Sciatic nerve (tissue), 2 donors: ENCODE measurements at regions not wholly inside any gene's neighbourhood (a gene's known extent, or its start where the extent isn't known, plus 50 kb on each side); places are given as distances from the start of the nearest gene placed in this dataset.
"Not testable (repeated sequence)": the region's sequence is repeated elsewhere in the genome, so short reads cannot be mapped to it uniquely, and the experiment has no call there.

ENCODE experiments used
- ATAC-seq: fragments of 200-7000 bp; cut with Tn5 transposase; one replicate; pipeline ENCODE4 v1.9.1; 2020; ENCODE audit warnings: mild to moderate bottlenecking, moderate library complexity
- DNase-seq: peaks from one replicate; pipeline ENCODE4 v3.0.0-alpha.2; 2020; ENCODE audit warnings: low spot score
- intact Hi-C: fragments of 100-400 bp; cut with DNase I; formaldehyde crosslinking; loops from one replicate; pipeline ENCODE4 v1.14.2; 2022
- donor health status: DM: no; HTN: no; CAD: no.
- donor health status: DM: no; HTN: no; CAD: no.

- intact Hi-C loops, result no loop called here
- no peak for ATAC-seq
These were observed 947.2 kb upstream of the ARRDC3 start for GRCh38 chr5:92330365-92330764.

GRCh38 chr5:92329759-92330158 lies 946.6 kb upstream of the ARRDC3 start:
- DNase-seq (no peak), ATAC-seq (no peak)
- intact Hi-C loops, result no loop called here

More at GRCh38 chr5:92330365-92330764, 947.2 kb upstream of the ARRDC3 start:
- no peak for DNase-seq

DNA sequence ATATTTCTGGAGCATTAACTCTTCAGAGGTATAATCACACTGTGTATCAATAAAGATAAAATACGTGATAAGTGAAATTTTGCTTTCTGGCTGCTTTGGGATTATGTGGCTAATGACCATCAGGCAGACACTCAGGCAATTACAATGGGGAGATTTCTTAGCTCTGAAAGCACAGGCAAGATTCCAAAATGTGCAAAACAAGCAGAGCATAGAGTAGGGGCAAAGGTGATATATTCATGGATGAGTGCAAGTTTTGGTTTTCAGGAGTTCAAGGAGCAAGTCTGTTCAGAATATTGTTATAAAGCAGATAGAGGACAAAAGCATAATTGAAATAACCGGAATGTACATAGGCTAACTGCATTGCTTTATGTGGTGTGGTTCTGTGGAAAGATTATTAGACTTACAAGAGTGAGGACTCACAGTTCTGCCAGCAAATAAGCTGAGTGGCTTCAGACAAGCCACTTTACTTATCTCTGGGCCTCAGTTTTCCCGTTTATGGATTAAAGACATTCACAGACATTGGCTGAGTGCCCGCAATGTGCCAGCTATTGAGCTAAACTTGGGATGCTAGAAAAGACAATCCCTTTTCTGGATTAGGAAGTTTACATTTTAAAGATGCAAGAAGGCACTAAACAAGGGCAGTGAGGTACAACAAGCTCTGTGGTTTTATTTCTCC lies 945.6 kb upstream of the ARRDC3 start:
- intact Hi-C loops, result no loop called here
- ATAC-seq (no peak), DNase-seq (no peak)

DNA sequence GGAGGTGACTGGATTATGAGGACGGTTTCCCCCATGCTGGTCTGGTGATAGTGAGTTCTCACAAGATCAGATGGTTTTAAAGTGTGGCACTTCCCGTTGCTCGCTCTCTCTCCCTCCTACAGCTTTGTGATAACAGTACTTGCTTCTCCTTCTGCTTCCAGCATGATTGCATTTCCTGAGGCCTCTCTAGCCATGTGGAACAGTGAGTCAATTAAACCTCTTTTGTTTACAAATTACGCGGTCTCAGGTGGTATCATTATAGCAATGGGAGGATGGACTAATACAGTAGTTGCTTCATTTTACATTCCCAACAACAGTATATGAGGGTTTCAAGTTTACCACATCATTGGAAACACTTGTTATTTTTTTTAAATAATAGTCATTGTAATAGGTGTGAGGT lies 937.3 kb upstream of the ARRDC3 start:
- no peak for DNase-seq
- ATAC-seq, result no peak
- intact Hi-C loops, result no loop called here

DNA sequence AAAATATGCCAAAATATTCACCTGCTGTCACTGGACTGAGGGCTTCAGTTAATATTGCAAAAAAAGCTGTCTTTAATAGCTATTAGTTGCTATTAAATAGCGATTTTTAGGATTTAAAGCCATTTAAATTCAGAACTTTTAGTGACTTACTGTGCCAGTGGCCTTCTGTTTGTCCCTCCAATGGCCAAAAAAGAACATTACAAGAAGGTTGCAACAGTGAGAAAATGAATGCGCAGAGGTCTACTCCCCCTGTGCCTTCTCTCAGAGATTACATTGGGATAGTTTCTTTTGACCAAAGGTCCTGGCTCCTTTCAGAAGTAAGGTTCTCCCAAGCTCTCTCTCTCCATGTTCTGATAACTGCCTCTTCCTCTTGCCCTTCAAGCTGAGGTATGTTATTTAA lies 930.3 kb upstream of the ARRDC3 start:
- intact Hi-C loops, result no loop called here
- ATAC-seq (no peak), DNase-seq (no peak)

DNA sequence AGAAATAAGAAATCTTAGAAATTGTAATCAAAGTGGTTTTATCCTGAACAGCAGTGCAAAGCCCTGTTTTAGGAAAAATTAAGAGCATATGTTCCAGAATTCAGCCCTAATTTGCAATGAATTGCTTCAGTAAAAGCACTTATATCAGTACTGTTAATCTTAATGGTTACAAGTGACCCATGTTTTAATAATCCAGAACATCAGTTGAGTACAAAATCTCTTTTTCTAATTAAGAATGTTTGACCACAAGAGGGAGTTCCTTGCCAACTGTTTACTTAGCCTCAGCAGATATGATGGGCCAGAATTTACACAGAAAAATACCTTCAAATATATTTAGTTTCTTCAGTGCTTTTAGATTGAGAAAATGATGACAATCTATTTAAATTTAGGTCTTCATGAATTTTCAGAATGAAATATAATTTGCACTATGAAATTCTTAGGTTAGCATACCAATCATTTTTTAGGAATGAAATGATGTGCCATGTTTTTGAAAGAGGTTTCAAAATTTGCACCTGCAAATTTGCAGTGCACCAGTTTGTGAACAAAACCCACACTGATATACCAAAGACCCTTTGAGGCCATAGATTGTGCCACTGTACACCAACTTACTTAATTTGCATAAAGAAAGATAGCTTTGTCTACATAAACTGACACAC lies 926.3 kb upstream of the ARRDC3 start:
- ATAC-seq (no peak), DNase-seq (no peak)
- intact Hi-C loops, result no loop called here

GRCh38 chr5:92308679-92309078 lies 925.6 kb upstream of the ARRDC3 start:
- ATAC-seq, result no peak
- DNase-seq, result no peak
- intact Hi-C loops, result no loop called here

- intact Hi-C loops, DNase-seq, ATAC-seq: not testable (repeated sequence)
These were observed 919.2 kb upstream of the ARRDC3 start for GRCh38 chr5:92302356-92302755.

- intact Hi-C loops, result no loop called here
- no peak for ATAC-seq
These were observed 900.4 kb upstream of the ARRDC3 start for GRCh38 chr5:92283521-92283920.

GRCh38 chr5:92271750-92272149 lies 888.6 kb upstream of the ARRDC3 start:
- DNase-seq, intact Hi-C loops: not testable (repeated sequence)

More at GRCh38 chr5:92283521-92283920, 900.4 kb upstream of the ARRDC3 start:
- no peak for DNase-seq

GRCh38 chr5:92268343-92268742 lies 885.2 kb upstream of the ARRDC3 start:
- no peak for ATAC-seq
- intact Hi-C loops, result no loop called here
- DNase-seq, result peak; percentile 49

More at GRCh38 chr5:92271750-92272149, 888.6 kb upstream of the ARRDC3 start:
- not testable (repeated sequence) for ATAC-seq

DNA sequence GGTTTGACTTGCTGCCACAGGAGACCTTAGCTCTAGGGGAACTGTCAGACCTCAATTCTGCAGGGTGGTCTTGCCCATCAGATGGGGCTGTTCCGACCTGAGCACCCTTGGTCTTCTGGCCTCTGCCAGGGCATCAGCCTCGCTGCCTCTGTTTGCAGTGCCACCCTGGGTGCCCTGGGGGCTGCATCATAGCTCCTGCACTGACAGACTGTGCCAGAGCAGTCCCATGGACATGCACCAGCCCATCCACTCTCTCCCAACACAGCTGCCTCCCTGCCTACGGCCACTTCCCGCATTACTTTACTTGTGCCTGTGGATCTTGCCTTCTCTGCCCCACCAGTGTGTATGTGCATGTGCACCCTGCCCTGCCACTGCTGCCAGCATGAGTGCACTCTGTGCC lies 884.7 kb upstream of the ARRDC3 start:
- intact Hi-C loops, result no loop called here
- ATAC-seq, result peak; percentile 34
- DNase-seq, result no peak

- intact Hi-C loops, result no loop called here
- no peak for DNase-seq
- no peak for ATAC-seq
These were observed 882.7 kb upstream of the ARRDC3 start for GRCh38 chr5:92265804-92266203.

GRCh38 chr5:92255605-92256004 lies 872.5 kb upstream of the ARRDC3 start:
- ATAC-seq, DNase-seq: not testable (repeated sequence)
- intact Hi-C loops, result loop anchor here (5.0 kb wide), 1 partner anchor 1258 kb away; no protein-coding TSS in a partner anchor

DNA sequence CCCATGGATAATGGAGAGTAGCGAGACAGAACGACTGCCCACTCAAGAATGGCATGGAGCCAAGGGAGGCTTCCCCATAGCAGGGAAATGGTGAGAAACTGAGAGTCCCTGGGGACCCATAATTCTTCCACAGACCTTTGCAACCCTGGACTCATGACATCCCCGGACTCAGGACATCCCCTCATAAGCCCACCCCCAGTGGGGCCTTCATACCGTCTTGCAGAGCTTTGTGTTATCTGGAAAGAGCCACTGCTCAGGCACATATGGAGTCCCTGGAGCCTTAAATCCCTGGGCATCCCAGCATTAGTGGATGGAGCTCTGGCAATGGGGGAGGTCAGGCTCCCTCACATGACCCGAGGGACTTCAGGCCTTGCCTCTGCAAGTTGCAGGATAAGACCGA lies 865.4 kb upstream of the ARRDC3 start:
- DNase-seq (no peak), ATAC-seq (no peak)
- intact Hi-C loops, result no loop called here

GRCh38 chr5:92242170-92242569 lies 859.1 kb upstream of the ARRDC3 start:
- no peak for ATAC-seq
- intact Hi-C loops, result no loop called here
- DNase-seq, result no peak

- DNase-seq (no peak), ATAC-seq (no peak)
- intact Hi-C loops, result no loop called here
These were observed 854.8 kb upstream of the ARRDC3 start for GRCh38 chr5:92237896-92238295.

DNA sequence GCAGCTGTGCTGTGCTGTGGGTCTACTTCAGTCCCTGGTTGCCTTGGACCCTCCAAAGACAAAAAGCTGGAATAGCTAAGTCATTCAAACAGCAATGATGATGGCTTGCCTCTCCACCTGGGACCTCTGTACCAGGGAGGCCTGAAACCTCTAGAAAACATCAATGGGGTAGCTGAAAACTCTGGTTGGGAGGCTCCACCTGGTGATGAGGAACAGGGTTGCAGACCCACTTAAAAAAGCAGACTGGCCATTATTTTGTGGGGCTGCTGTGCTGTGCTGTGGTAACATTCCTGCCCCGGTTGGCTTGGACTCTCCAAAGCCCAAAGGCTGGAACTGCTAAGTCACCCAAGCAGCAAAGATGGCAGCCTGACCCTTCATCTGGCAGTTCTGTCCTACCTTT lies 839.3 kb upstream of the ARRDC3 start:
- no peak for DNase-seq
- intact Hi-C loops, result no loop called here
- ATAC-seq, result no peak

GRCh38 chr5:92216852-92217251 lies 833.7 kb upstream of the ARRDC3 start:
- intact Hi-C loops, DNase-seq, ATAC-seq: not testable (repeated sequence)

DNA sequence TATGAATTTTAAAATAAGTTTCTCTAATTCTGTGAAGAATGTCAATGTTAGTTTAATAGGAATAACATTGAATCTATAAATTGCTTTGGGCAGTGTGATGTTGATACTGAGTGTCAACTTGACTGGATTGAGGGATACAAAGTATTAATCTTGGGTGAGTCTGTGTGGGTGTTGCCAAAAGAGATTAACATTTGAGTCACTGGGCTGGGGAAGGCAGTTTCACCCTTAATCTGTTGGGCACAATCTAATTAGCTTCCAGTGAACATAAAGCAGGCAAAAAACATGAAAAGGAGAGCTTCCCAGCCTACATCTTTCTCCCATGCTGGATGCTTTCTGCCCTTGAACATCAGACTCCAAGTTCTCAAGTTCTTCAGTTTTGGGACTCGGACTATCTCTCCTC lies 832.0 kb upstream of the ARRDC3 start:
- intact Hi-C loops, result no loop called here
- ATAC-seq, result no peak
- DNase-seq, result no peak

GRCh38 chr5:92208265-92208664 lies 825.1 kb upstream of the ARRDC3 start:
- DNase-seq, result no peak
- no peak for ATAC-seq
- intact Hi-C loops, result no loop called here
